GM12878 (cell line): ENCODE measurements at regions not wholly inside any gene's neighbourhood (a gene's known extent, or its start where the extent isn't known, plus 50 kb on each side); places are given as distances from the start of the nearest gene placed in this dataset.

ENCODE experiments used
- ATF3 ChIP-seq: IDR thresholded peaks from 2 replicates; pipeline ENCODE4 v1.6.1; 2011; ENCODE audit warnings: low read depth, mild to moderate bottlenecking, low read length, moderate library complexity, borderline replicate concordance; ENCODE audit errors: extremely low read depth
- BCL3 ChIP-seq: IDR thresholded peaks from 2 replicates; pipeline ENCODE4 v1.6.1; 2011; ENCODE audit warnings: borderline replicate concordance, low read depth, mild to moderate bottlenecking, moderate library complexity, low read length; ENCODE audit not compliant: insufficient read depth, poor library complexity, severe bottlenecking
- EED ChIP-seq: sonication (generic); IDR thresholded peaks from 2 replicates; pipeline ENCODE4 v1.6.1; 2016; ENCODE audit warnings: antibody characterized with exemption, low read depth
- FOXK2 ChIP-seq: fragments of 450-650 bp; IDR thresholded peaks from 2 replicates; pipeline ENCODE4 v1.6.1; 2017; ENCODE audit warnings: mild to moderate bottlenecking, moderate library complexity
- HCFC1 ChIP-seq: fragments of 150-350 bp; IDR thresholded peaks from 2 replicates; pipeline ENCODE4 v1.6.1; 2014; ENCODE audit warnings: low read length
- HDGF ChIP-seq: fragments of 450-650 bp; IDR thresholded peaks from 2 replicates; pipeline ENCODE4 v1.6.1; 2016; ENCODE audit warnings: antibody characterized with exemption
- HSF1 ChIP-seq: fragments of 150-350 bp; IDR thresholded peaks from 2 replicates; pipeline ENCODE4 v1.6.1; 2014; ENCODE audit warnings: mild to moderate bottlenecking, low read depth, low read length
- IKZF1 ChIP-seq: fragments of 450-650 bp; conservative IDR thresholded peaks from 2 replicates; pipeline ENCODE4 v1.6.1; 2017; ENCODE audit warnings: antibody characterized with exemption, mild to moderate bottlenecking
- IRF5 ChIP-seq: fragments of 450-650 bp; IDR thresholded peaks from 2 replicates; pipeline ENCODE4 v1.6.1; 2017; ENCODE audit warnings: borderline replicate concordance
- MXI1 ChIP-seq: fragments of 150-350 bp; IDR thresholded peaks from 2 replicates; pipeline ENCODE4 v1.6.1; 2011; ENCODE audit warnings: low read depth, mild to moderate bottlenecking, inconsistent platforms, low read length, improper control_type of control experiment
- POLR2A ChIP-seq: IDR thresholded peaks from 2 replicates; pipeline ENCODE4 v1.6.1; 2011; ENCODE audit warnings: low read depth, mild to moderate bottlenecking, low read length
- RELA ChIP-seq: fragments of 450-650 bp; IDR thresholded peaks from 2 replicates; pipeline ENCODE4 v1.8.0; 2014; ENCODE audit warnings: borderline replicate concordance; ENCODE audit not compliant: partially characterized antibody
- SP1 ChIP-seq: IDR thresholded peaks from one replicate; pipeline ENCODE4 v1.6.1; 2011; ENCODE audit warnings: low read depth, low read length
- SRF ChIP-seq, 2 experiments: IDR thresholded peaks; 2 replicates each; pipeline ENCODE4 v1.6.1; 2011; ENCODE audit warnings: low read depth in 2 of 2, low read length in 2 of 2, mild to moderate bottlenecking in 1 of 2, moderate library complexity in 1 of 2
- SUPT20H ChIP-seq: IDR thresholded peaks from 2 replicates; pipeline ENCODE4 v1.6.1; 2011; ENCODE audit warnings: low read depth, mild to moderate bottlenecking, low read length, moderate library complexity, borderline replicate concordance; ENCODE audit not compliant: control insufficient read depth
- TARDBP ChIP-seq: IDR thresholded peaks from 2 replicates; pipeline ENCODE4 v1.6.1; 2016; ENCODE audit warnings: borderline replicate concordance
- USF1 ChIP-seq: IDR thresholded peaks from 2 replicates; pipeline ENCODE4 v1.6.1; 2011; ENCODE audit warnings: borderline replicate concordance, low read depth, mild to moderate bottlenecking, moderate library complexity, mixed read lengths, low read length; ENCODE audit not compliant: insufficient read depth; ENCODE audit errors: extremely low read length
- ZBED1 ChIP-seq: IDR thresholded peaks from 2 replicates; pipeline ENCODE4 v1.6.1; 2016; ENCODE audit warnings: borderline replicate concordance
- ZNF384 ChIP-seq: IDR thresholded peaks from 2 replicates; pipeline ENCODE4 v1.6.1; 2012; ENCODE audit warnings: low read depth, mild to moderate bottlenecking, low read length, improper control_type of control experiment, borderline replicate concordance
- ZNF592 ChIP-seq: fragments of 450-650 bp; IDR thresholded peaks from 2 replicates; pipeline ENCODE4 v1.6.1; 2017; ENCODE audit warnings: mild to moderate bottlenecking, moderate library complexity

- TF ChIP-seq RELA (no peak), HCFC1 (peak; percentile 37; the same call in 1 of the 2 replicates), ZNF592 (no peak), HDGF (peak; percentile 76; the same call in 1 of the 2 replicates), ZBED1 (no peak), EED (no peak), ATF3 (no peak), POLR2A (peak; percentile 96), SUPT20H (no peak), SRF (IDR thresholded peaks at IDR 0.05; ENCODE audit: low read depth in 2 of 2, low read length in 2 of 2) (peak in 1 of 2 experiments; percentile 54; a peak in 1 of 4 replicates), MXI1 (peak; percentile 84), IKZF1 (peak; percentile 74), SP1 (peak; percentile 86), BCL3 (no peak), IRF5 (no peak), USF1 (no peak), FOXK2 (no peak), HSF1 (no peak), ZNF384 (peak; percentile 99), TARDBP (no peak)
Observed at GRCh38 chr7:67302113-67303039, 305.7 kb downstream of the TYW1 start (continued).
